ENCODE measurements at regions not wholly inside any gene's neighbourhood (a gene's known extent, or its start where the extent isn't known, plus 50 kb on each side); places are given as distances from the start of the nearest gene placed in this dataset.

- H3K4me1 ChIP-seq (ENCODE audit: control insufficient read depth in 3 of 3, insufficient read depth in 2 of 3, low read depth in 1 of 3, low read length in 2 of 3): no peaks in the 10 kb centered on the region
- no peak overlapping the region for H3K27ac ChIP-seq (ENCODE audit: low read depth in 1 of 3, low read length in 2 of 3)
- no peaks in the 10 kb centered on the region for H3K36me3 ChIP-seq (ENCODE audit: control insufficient read depth in 3 of 3, insufficient read depth in 2 of 3, low read depth in 1 of 3, low read length in 3 of 3)
- no peak for FAIRE-seq
- H3K4me3 ChIP-seq (ENCODE audit: low read depth in 1 of 3, low read length in 3 of 3): no peak overlapping the region
- WGBS, 3 donors: 77 to 84% (median 78%) methylated on average over 11 of the region's 11 CpGs
- peaks cover 0 to 5% (median 0%) of the 10 kb centered on the region in 3 donors for H3K27me3 ChIP-seq (ENCODE audit: control insufficient read depth in 3 of 3, insufficient read depth in 3 of 3, low read length in 3 of 3)
- no peaks in the 10 kb centered on the region for H3K9me3 ChIP-seq (ENCODE audit: control insufficient read depth in 2 of 2, insufficient read depth in 1 of 2, low read depth in 1 of 2, low read length in 1 of 2)
- no peak for DNase-seq
These were observed 628.2 kb upstream of the CFAP20DC start for GRCh38 chr3:59677747-59678702.

GRCh38 chr3:59675495-59675894, 625.7 kb upstream of the CFAP20DC start:
- DNase-seq (no peak), FAIRE-seq (no peak)
- no peaks in the 10 kb centered on the region for H3K9me3 ChIP-seq (ENCODE audit: control insufficient read depth in 2 of 2, insufficient read depth in 1 of 2, low read depth in 1 of 2, low read length in 1 of 2)
- H3K4me3 ChIP-seq (ENCODE audit: low read depth in 1 of 3, low read length in 3 of 3): no peak overlapping the region
- no peaks in the 10 kb centered on the region for H3K36me3 ChIP-seq (ENCODE audit: control insufficient read depth in 3 of 3, insufficient read depth in 2 of 3, low read depth in 1 of 3, low read length in 3 of 3)
- 41 to 79% (median 71%) methylated on average over 2 of the region's 2 CpGs for WGBS, 3 donors
- H3K4me1 ChIP-seq (ENCODE audit: control insufficient read depth in 3 of 3, insufficient read depth in 2 of 3, low read depth in 1 of 3, low read length in 2 of 3): no peaks in the 10 kb centered on the region
- peaks cover 0 to 5% (median 0%) of the 10 kb centered on the region in 3 donors for H3K27me3 ChIP-seq (ENCODE audit: control insufficient read depth in 3 of 3, insufficient read depth in 3 of 3, low read length in 3 of 3)
- H3K27ac ChIP-seq (ENCODE audit: low read depth in 1 of 3, low read length in 2 of 3): no peak overlapping the region

GRCh38 chr3:59663076-59663850, 613.4 kb upstream of the CFAP20DC start:
- Histone ChIP-seq H3K27ac (ENCODE audit: low read depth in 1 of 3, low read length in 2 of 3) (no peak overlapping the region), H3K36me3 (ENCODE audit: control insufficient read depth in 3 of 3, insufficient read depth in 2 of 3, low read depth in 1 of 3, low read length in 3 of 3) (no peaks in the 10 kb centered on the region), H3K4me1 (ENCODE audit: control insufficient read depth in 3 of 3, insufficient read depth in 2 of 3, low read depth in 1 of 3, low read length in 2 of 3) (peaks cover 0 to 9% (median 0%) of the 10 kb centered on the region in 3 donors), H3K9me3 (ENCODE audit: control insufficient read depth in 2 of 2, insufficient read depth in 1 of 2, low read depth in 1 of 2, low read length in 1 of 2) (no peaks in the 10 kb centered on the region), H3K4me3 (ENCODE audit: low read depth in 1 of 3, low read length in 3 of 3) (no peak overlapping the region), H3K27me3 (ENCODE audit: control insufficient read depth in 3 of 3, insufficient read depth in 3 of 3, low read length in 3 of 3) (no peaks in the 10 kb centered on the region)
- no peak for DNase-seq
- WGBS, 3 donors: 95 to 98% (median 98%) methylated on average over 2 of the region's 2 CpGs
- no peak for FAIRE-seq

- H3K36me3 ChIP-seq (ENCODE audit: control insufficient read depth in 3 of 3, insufficient read depth in 2 of 3, low read depth in 1 of 3, low read length in 3 of 3): no peaks in the 10 kb centered on the region
- peaks cover 0 to 11% (median 0%) of the 10 kb centered on the region in 3 donors for H3K4me1 ChIP-seq (ENCODE audit: control insufficient read depth in 3 of 3, insufficient read depth in 2 of 3, low read depth in 1 of 3, low read length in 2 of 3)
- no peak overlapping the region for H3K4me3 ChIP-seq (ENCODE audit: low read depth in 1 of 3, low read length in 3 of 3)
- no peak overlapping the region for H3K27ac ChIP-seq (ENCODE audit: low read depth in 1 of 3, low read length in 2 of 3)
- no peaks in the 10 kb centered on the region for H3K27me3 ChIP-seq (ENCODE audit: control insufficient read depth in 3 of 3, insufficient read depth in 3 of 3, low read length in 3 of 3)
- DNase-seq: peak; percentile 16 to 25
- no peak for FAIRE-seq
- WGBS, 3 donors: 16 to 46% (median 27%) methylated on average over 9 of the region's 9 CpGs
- H3K9me3 ChIP-seq (ENCODE audit: control insufficient read depth in 2 of 2, insufficient read depth in 1 of 2, low read depth in 1 of 2, low read length in 1 of 2): no peaks in the 10 kb centered on the region
These were observed 611.2 kb upstream of the CFAP20DC start for GRCh38 chr3:59660852-59661625.

- FAIRE-seq: no peak
- Histone ChIP-seq H3K27ac (ENCODE audit: low read depth in 1 of 3, low read length in 2 of 3) (no peak overlapping the region), H3K9me3 (ENCODE audit: control insufficient read depth in 2 of 2, insufficient read depth in 1 of 2, low read depth in 1 of 2, low read length in 1 of 2) (no peaks in the 10 kb centered on the region), H3K36me3 (ENCODE audit: control insufficient read depth in 3 of 3, insufficient read depth in 2 of 3, low read depth in 1 of 3, low read length in 3 of 3) (no peaks in the 10 kb centered on the region), H3K4me1 (ENCODE audit: control insufficient read depth in 3 of 3, insufficient read depth in 2 of 3, low read depth in 1 of 3, low read length in 2 of 3) (peaks cover 0 to 11% (median 0%) of the 10 kb centered on the region in 3 donors), H3K4me3 (ENCODE audit: low read depth in 1 of 3, low read length in 3 of 3) (no peak overlapping the region), H3K27me3 (ENCODE audit: control insufficient read depth in 3 of 3, insufficient read depth in 3 of 3, low read length in 3 of 3) (no peaks in the 10 kb centered on the region)
- 7 to 32% (median 16%) methylated on average over 1 of the region's 1 CpG for WGBS, 3 donors
- no peak for DNase-seq
These were observed 610.6 kb upstream of the CFAP20DC start for GRCh38 chr3:59660376-59660775.

GRCh38 chr3:59659755-59660154, 609.9 kb upstream of the CFAP20DC start:
- H3K36me3 ChIP-seq (ENCODE audit: control insufficient read depth in 3 of 3, insufficient read depth in 2 of 3, low read depth in 1 of 3, low read length in 3 of 3): no peaks in the 10 kb centered on the region
- FAIRE-seq (no peak), DNase-seq (no peak)
- no peaks in the 10 kb centered on the region for H3K9me3 ChIP-seq (ENCODE audit: control insufficient read depth in 2 of 2, insufficient read depth in 1 of 2, low read depth in 1 of 2, low read length in 1 of 2)
- no peak overlapping the region for H3K27ac ChIP-seq (ENCODE audit: low read depth in 1 of 3, low read length in 2 of 3)
- no peak overlapping the region for H3K4me3 ChIP-seq (ENCODE audit: low read depth in 1 of 3, low read length in 3 of 3)
- peaks cover 0 to 9% (median 0%) of the 10 kb centered on the region in 3 donors for H3K4me1 ChIP-seq (ENCODE audit: control insufficient read depth in 3 of 3, insufficient read depth in 2 of 3, low read depth in 1 of 3, low read length in 2 of 3)
- 85 to 93% (median 90%) methylated on average over 1 of the region's 1 CpG for WGBS, 3 donors
- H3K27me3 ChIP-seq (ENCODE audit: control insufficient read depth in 3 of 3, insufficient read depth in 3 of 3, low read length in 3 of 3): no peaks in the 10 kb centered on the region

GRCh38 chr3:59658866-59659265, 609.0 kb upstream of the CFAP20DC start:
- FAIRE-seq: no peak
- 88 to 92% (median 90%) methylated on average over 2 of the region's 2 CpGs for WGBS, 3 donors
- H3K27me3 ChIP-seq (ENCODE audit: control insufficient read depth in 3 of 3, insufficient read depth in 3 of 3, low read length in 3 of 3): no peaks in the 10 kb centered on the region

GRCh38 chr3:59658274-59658673, 608.4 kb upstream of the CFAP20DC start:
- WGBS, 3 donors: 19 to 39% (median 24%) methylated on average over 3 of the region's 3 CpGs
- FAIRE-seq: no peak
- peak; percentile 40 to 50 for DNase-seq
- Histone ChIP-seq H3K4me1 (ENCODE audit: control insufficient read depth in 3 of 3, insufficient read depth in 2 of 3, low read depth in 1 of 3, low read length in 2 of 3) (peaks cover 0 to 4% (median 0%) of the 10 kb centered on the region in 3 donors), H3K27me3 (ENCODE audit: control insufficient read depth in 3 of 3, insufficient read depth in 3 of 3, low read length in 3 of 3) (no peaks in the 10 kb centered on the region), H3K9me3 (ENCODE audit: control insufficient read depth in 2 of 2, insufficient read depth in 1 of 2, low read depth in 1 of 2, low read length in 1 of 2) (no peaks in the 10 kb centered on the region), H3K36me3 (ENCODE audit: control insufficient read depth in 3 of 3, insufficient read depth in 2 of 3, low read depth in 1 of 3, low read length in 3 of 3) (no peaks in the 10 kb centered on the region), H3K4me3 (ENCODE audit: low read depth in 1 of 3, low read length in 3 of 3) (no peak overlapping the region), H3K27ac (ENCODE audit: low read depth in 1 of 3, low read length in 2 of 3) (no peak overlapping the region)

More at GRCh38 chr3:59658866-59659265, 609.0 kb upstream of the CFAP20DC start:
- H3K9me3 ChIP-seq (ENCODE audit: control insufficient read depth in 2 of 2, insufficient read depth in 1 of 2, low read depth in 1 of 2, low read length in 1 of 2): no peaks in the 10 kb centered on the region
- no peak overlapping the region for H3K27ac ChIP-seq (ENCODE audit: low read depth in 1 of 3, low read length in 2 of 3)
- H3K36me3 ChIP-seq (ENCODE audit: control insufficient read depth in 3 of 3, insufficient read depth in 2 of 3, low read depth in 1 of 3, low read length in 3 of 3): no peaks in the 10 kb centered on the region
- H3K4me1 ChIP-seq (ENCODE audit: control insufficient read depth in 3 of 3, insufficient read depth in 2 of 3, low read depth in 1 of 3, low read length in 2 of 3): peaks cover 0 to 4% (median 0%) of the 10 kb centered on the region in 3 donors
- DNase-seq: no peak
- H3K4me3 ChIP-seq (ENCODE audit: low read depth in 1 of 3, low read length in 3 of 3): no peak overlapping the region

All from small intestine (tissue), 7 donors.